H1 (cell line): ENCODE measurements at regions not wholly inside any gene's neighbourhood (a gene's known extent, or its start where the extent isn't known, plus 50 kb on each side); places are given as distances from the start of the nearest gene placed in this dataset.

ENCODE experiments used
- BRCA1 ChIP-seq: IDR thresholded peaks from 2 replicates; pipeline ENCODE4 v1.6.1; 2012; ENCODE audit warnings: low read depth, low read length, improper control_type of control experiment
- HDAC2 ChIP-seq, 2 experiments: fragments of 300-600 bp in 1 of 2; sonication (generic) in 1 of 2; IDR thresholded peaks; 2 replicates each; pipeline ENCODE4 v1.6.1; 2011 to 2012; ENCODE audit warnings: low read depth in 2 of 2, low read length in 2 of 2, mild to moderate bottlenecking in 2 of 2, moderate library complexity in 2 of 2, borderline replicate concordance in 1 of 2, inconsistent platforms in 1 of 2
- RAD21 ChIP-seq, 2 experiments: IDR thresholded peaks in 1 of 2; conservative IDR thresholded peaks in 1 of 2; 2 replicates each; pipeline ENCODE4 v1.6.1; 2011; ENCODE audit warnings: low read depth in 2 of 2, low read length in 2 of 2, improper control_type of control experiment in 1 of 2, inconsistent platforms in 1 of 2, mild to moderate bottlenecking in 1 of 2, moderate library complexity in 1 of 2
- TAF1 ChIP-seq: IDR thresholded peaks from 2 replicates; pipeline ENCODE4 v1.6.1; 2011; ENCODE audit warnings: mild to moderate bottlenecking, low read depth, low read length
- TF ChIP-seq, protein P1 (sequence below): IDR thresholded peaks from 2 replicates; pipeline ENCODE4 v1.6.1; 2012; ENCODE audit warnings: inconsistent platforms

DNA sequence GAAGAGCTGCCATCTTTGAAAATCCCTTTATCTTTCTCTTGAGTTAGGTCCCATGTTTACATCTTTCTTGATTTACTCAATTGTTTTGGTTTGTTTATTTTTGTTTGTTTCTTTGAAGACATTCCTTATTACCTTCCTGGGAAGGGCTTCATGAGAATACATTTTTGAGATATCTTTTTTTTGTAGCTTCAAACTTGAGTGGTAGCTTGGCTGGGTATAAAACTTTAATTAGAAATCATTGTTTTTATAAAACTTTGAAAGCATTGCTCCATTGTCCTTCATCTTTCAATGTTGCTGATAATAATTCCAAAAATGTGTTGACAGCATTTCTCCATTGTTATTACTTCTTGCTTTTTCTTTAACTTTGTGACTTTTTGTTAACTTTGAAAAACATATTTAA lies 145.9 kb upstream of the RBMS1 start (continued):
- TF ChIP-seq, protein P1, sequence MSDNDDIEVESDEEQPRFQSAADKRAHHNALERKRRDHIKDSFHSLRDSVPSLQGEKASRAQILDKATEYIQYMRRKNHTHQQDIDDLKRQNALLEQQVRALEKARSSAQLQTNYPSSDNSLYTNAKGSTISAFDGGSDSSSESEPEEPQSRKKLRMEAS = no peak
- TF ChIP-seq HDAC2 (IDR thresholded peaks at IDR 0.05; ENCODE audit: borderline replicate concordance in 1 of 2, low read depth in 2 of 2, low read length in 2 of 2) (no peak), BRCA1 (no peak), TAF1 (no peak), RAD21 (IDR thresholded peaks at IDR 0.05 in 1 of 2, conservative IDR thresholded peaks at IDR 0.05 in 1 of 2; ENCODE audit: low read depth in 2 of 2, low read length in 2 of 2) (no peak)
- TF ChIP-seq, all 59 proteins: peak for 0
